ENCODE measurements at regions not wholly inside any gene's neighbourhood (a gene's known extent, or its start where the extent isn't known, plus 50 kb on each side); places are given as distances from the start of the nearest gene placed in this dataset.

DNA sequence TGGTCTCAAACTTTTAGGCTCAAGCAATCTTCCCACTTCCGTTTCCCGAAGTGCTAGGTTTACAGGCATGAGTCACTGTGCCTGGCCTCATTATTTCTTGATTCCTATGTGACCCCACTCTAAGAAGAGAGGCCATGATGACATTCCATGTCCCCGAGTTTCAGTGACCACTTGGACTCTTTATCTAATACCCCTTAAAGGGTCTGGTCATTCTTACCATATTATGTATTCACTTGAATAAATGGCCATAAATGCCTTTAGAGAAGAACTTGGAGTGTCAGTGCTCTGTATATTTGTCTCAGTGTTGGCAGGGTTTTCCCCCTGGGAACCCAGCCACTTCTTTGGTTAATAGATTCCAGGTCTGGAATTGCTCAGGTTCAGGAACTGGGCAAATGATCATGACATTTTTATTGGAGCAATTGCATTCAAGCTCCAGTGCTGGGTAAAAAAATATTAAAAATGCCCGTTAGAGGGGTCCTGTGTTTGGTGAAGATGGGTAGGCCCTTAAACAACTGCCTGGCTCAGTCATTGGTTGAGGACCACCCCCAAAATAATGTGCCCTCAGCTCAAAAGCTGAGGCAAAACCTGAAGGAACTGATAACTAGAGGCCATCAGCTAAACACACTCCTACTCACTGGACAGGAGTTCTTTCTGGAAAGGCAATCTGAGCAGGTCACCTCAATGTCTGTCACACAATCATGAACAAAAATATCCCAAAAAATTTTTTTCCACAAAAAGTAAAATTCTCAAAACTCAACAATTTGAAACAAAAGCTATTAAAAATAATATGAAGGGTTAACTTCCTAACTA, 186.6 kb upstream of the ZNF608 start:
- Histone ChIP-seq H3K27me3 (replicated peaks in 1 of 2; ENCODE audit: control insufficient read depth in 2 of 2, insufficient read depth in 2 of 2, low read length in 1 of 2) (no peaks in the 10 kb centered on the region), H3K9me3 (replicated peaks; ENCODE audit: control insufficient read depth, insufficient read depth, low read length) (no peaks in the 10 kb centered on the region; the same call in 1 of the 3 replicates), H3K4me3 (no peak overlapping the region), H3K36me3 (ENCODE audit: control insufficient read depth in 2 of 2, insufficient read depth in 2 of 2, low read length in 1 of 2) (no peaks in the 10 kb centered on the region), H3K9ac (ENCODE audit: control insufficient read depth, insufficient read depth, low read length) (no peak overlapping the region), H2AFZ (ENCODE audit: control insufficient read depth, low read depth, low read length) (no peak overlapping the region), H3K4me1 (ENCODE audit: control insufficient read depth, insufficient read depth, low read length) (peaks cover 21% of the 10 kb centered on the region), H4K20me1 (ENCODE audit: control insufficient read depth, insufficient read depth) (no peaks in the 10 kb centered on the region), H3K4me2 (ENCODE audit: control insufficient read depth, insufficient read depth) (no peak overlapping the region), H3K27ac (ENCODE audit: control insufficient read depth, insufficient read depth) (no peak overlapping the region), H3K79me2 (ENCODE audit: control insufficient read depth, insufficient read depth, low read length) (no peaks in the 10 kb centered on the region)
- ATAC-seq (no peak), DNase-seq (ENCODE audit: low read depth, low spot score) (no peak), FAIRE-seq (no peak)
- intact Hi-C loops (cut with micrococcal nuclease; ENCODE audit: unreplicated experiment) = loop anchor here (10.0 kb wide), 1 partner anchor 898 kb away; no protein-coding TSS in a partner anchor
- ChIA-PET CTCF (interaction anchor here (0.7 to 1.9 kb wide), 5 partner anchors 9 to 24 kb away, joined by 3 to 4 read pairs (median 3); no protein-coding TSS in a partner anchor), RAD21 (ENCODE audit: unreplicated experiment) (interaction anchor here (0.8 to 2.2 kb wide), 9 partner anchors 9 to 192 kb away, joined by 3 to 19 read pairs (median 4); no protein-coding TSS in a partner anchor), SMC1A (ENCODE audit: uncharacterized antibody, unreplicated experiment) (interaction anchor here (0.6 to 2.0 kb wide), 10 partner anchors 9 to 184 kb away, joined by 3 to 23 read pairs (median 6); no protein-coding TSS in a partner anchor), POLR2A (interaction anchor here (0.7 to 1.4 kb wide), 3 partner anchors 12 to 179 kb away, joined by 4 to 8 read pairs (median 4); no protein-coding TSS in a partner anchor)
- BruUV-seq (replicated peaks) = no TSS peak
- WGBS (ENCODE audit: insufficient coverage, insufficient replicate concordance, low lambda C conversion rate, missing lambda C conversion rate) = 75% methylated on average over 4 of the region's 4 CpGs
- in situ Hi-C loops (cut with MboI) = loop anchor here (10.0 to 25.0 kb wide), 3 partner anchors 288 to 1829 kb away; no protein-coding TSS in a partner anchor
- no peak for TF ChIP-seq TCF7 (IDR thresholded peaks at IDR 0.05; ENCODE audit: borderline replicate concordance)
- TF ChIP-seq, protein P1, sequence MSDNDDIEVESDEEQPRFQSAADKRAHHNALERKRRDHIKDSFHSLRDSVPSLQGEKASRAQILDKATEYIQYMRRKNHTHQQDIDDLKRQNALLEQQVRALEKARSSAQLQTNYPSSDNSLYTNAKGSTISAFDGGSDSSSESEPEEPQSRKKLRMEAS (IDR thresholded peaks at IDR 0.05; ENCODE audit: low read depth, low read length) = no peak
- no peak for TF ChIP-seq PAX5 (IDR thresholded peaks at IDR 0.05; ENCODE audit: borderline replicate concordance, low read depth, low read length)
- no peak for TF ChIP-seq BMI1 (IDR thresholded peaks at IDR 0.05; ENCODE audit: borderline replicate concordance)
- TF ChIP-seq TCF3 (IDR thresholded peaks at IDR 0.05; ENCODE audit: borderline replicate concordance, insufficient read depth, low read depth, low read length) = no peak
- no peak for TF ChIP-seq POLR2AphosphoS2 (IDR thresholded peaks at IDR 0.05; ENCODE audit: low read depth, low read length)
- no peak for TF ChIP-seq POLR2AphosphoS5 (IDR thresholded peaks at IDR 0.05; ENCODE audit: low read length)
- TF ChIP-seq DPF2 (IDR thresholded peaks at IDR 0.05) = no peak
- TF ChIP-seq ZNF24 (IDR thresholded peaks at IDR 0.05) = no peak
- TF ChIP-seq, protein P2, sequence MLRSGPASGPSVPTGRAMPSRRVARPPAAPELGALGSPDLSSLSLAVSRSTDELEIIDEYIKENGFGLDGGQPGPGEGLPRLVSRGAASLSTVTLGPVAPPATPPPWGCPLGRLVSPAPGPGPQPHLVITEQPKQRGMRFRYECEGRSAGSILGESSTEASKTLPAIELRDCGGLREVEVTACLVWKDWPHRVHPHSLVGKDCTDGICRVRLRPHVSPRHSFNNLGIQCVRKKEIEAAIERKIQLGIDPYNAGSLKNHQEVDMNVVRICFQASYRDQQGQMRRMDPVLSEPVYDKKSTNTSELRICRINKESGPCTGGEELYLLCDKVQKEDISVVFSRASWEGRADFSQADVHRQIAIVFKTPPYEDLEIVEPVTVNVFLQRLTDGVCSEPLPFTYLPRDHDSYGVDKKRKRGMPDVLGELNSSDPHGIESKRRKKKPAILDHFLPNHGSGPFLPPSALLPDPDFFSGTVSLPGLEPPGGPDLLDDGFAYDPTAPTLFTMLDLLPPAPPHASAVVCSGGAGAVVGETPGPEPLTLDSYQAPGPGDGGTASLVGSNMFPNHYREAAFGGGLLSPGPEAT (IDR thresholded peaks at IDR 0.05; ENCODE audit: low read depth) = no peak
- no peak for TF ChIP-seq MTA2 (IDR thresholded peaks at IDR 0.05; ENCODE audit: low read depth)

Data from GM12878 (cell line).